ELR (cell line): ENCODE measurements at regions not wholly inside any gene's neighbourhood (a gene's known extent, or its start where the extent isn't known, plus 50 kb on each side); places are given as distances from the start of the nearest gene placed in this dataset.
"Not testable (repeated sequence)": the region's sequence is repeated elsewhere in the genome, so short reads cannot be mapped to it uniquely, and the experiment has no call there.

Experiments
- DNase-seq: peaks from one replicate; pipeline ENCODE4 v3.0.0-alpha.2; 2015; ENCODE audit warnings: low read depth

- DNase-seq = no peak
Observed at GRCh38 chr4:13763707-13764106, 136.2 kb upstream of the BOD1L1 start.

- no peak for DNase-seq
Observed at GRCh38 chr4:13765539-13765938, 138.0 kb upstream of the BOD1L1 start.

GRCh38 chr4:13766761-13767540 lies 139.4 kb upstream of the BOD1L1 start:
- DNase-seq = no peak

- peak; percentile 14 for DNase-seq
Observed at GRCh38 chr4:13777341-13777740, 149.8 kb upstream of the BOD1L1 start.

GRCh38 chr4:13778367-13778766 lies 150.8 kb upstream of the BOD1L1 start:
- DNase-seq = no peak

- no peak for DNase-seq
Observed at GRCh38 chr4:13782231-13782630, 154.7 kb upstream of the BOD1L1 start.

GRCh38 chr4:13783800-13784411 lies 156.4 kb upstream of the BOD1L1 start:
- DNase-seq = no peak

- DNase-seq = no peak
Observed at GRCh38 chr4:13793020-13793710, 165.6 kb upstream of the BOD1L1 start.

- DNase-seq = no peak
Observed at GRCh38 chr4:13794819-13795565, 167.5 kb upstream of the BOD1L1 start.

GRCh38 chr4:13797061-13797460 lies 169.5 kb upstream of the BOD1L1 start:
- no peak for DNase-seq

GRCh38 chr4:13815231-13815630 lies 187.7 kb upstream of the BOD1L1 start:
- DNase-seq = no peak

- DNase-seq = no peak
Observed at GRCh38 chr4:13816472-13816871, 188.9 kb upstream of the BOD1L1 start.

- peak; percentile 5 for DNase-seq
Observed at GRCh38 chr4:13821522-13821921, 194.0 kb upstream of the BOD1L1 start.

GRCh38 chr4:13825822-13826221 lies 198.3 kb upstream of the BOD1L1 start:
- not testable (repeated sequence) for DNase-seq

GRCh38 chr4:13829457-13829856 lies 201.9 kb upstream of the BOD1L1 start:
- DNase-seq = peak; percentile 9

- DNase-seq = no peak
Observed at GRCh38 chr4:13830449-13830848, 202.9 kb upstream of the BOD1L1 start.

- DNase-seq = no peak
Observed at GRCh38 chr4:13833171-13833804, 205.8 kb upstream of the BOD1L1 start.

GRCh38 chr4:13836946-13837912 lies 209.7 kb upstream of the BOD1L1 start:
- no peak for DNase-seq

GRCh38 chr4:13840502-13841190 lies 213.1 kb upstream of the BOD1L1 start:
- no peak for DNase-seq

- DNase-seq = no peak
Observed at GRCh38 chr4:13844740-13845139, 217.2 kb upstream of the BOD1L1 start.
